GM12865 (cell line): ENCODE measurements at regions not wholly inside any gene's neighbourhood (a gene's known extent, or its start where the extent isn't known, plus 50 kb on each side); places are given as distances from the start of the nearest gene placed in this dataset.
"Not testable (repeated sequence)": the region's sequence is repeated elsewhere in the genome, so short reads cannot be mapped to it uniquely, and the experiment has no call there.

Experiments
- DNase-seq: peaks from one replicate; pipeline ENCODE4 v3.0.0; 2010; ENCODE audit warnings: low read depth
- H3K4me3 ChIP-seq: 2 replicates; pipeline ENCODE4 v1.5.1; 2011; ENCODE audit warnings: mild to moderate bottlenecking, low read depth, low read length, control low read depth
- CTCF ChIP-seq: IDR thresholded peaks from 2 replicates; pipeline ENCODE4 v1.5.1; 2011; ENCODE audit warnings: low read length, control low read depth, low read depth, inconsistent platforms; ENCODE audit not compliant: insufficient read depth; ENCODE audit errors: missing control alignments

- TF ChIP-seq CTCF = no peak
- DNase-seq = no peak
Measured at GRCh38 chr15:36161108-36161507, 418.3 kb upstream of the CDIN1 start.

GRCh38 chr15:36161771-36162212, 417.6 kb upstream of the CDIN1 start:
- no peak for TF ChIP-seq CTCF
- no peak overlapping the region for H3K4me3 ChIP-seq
- DNase-seq = no peak

More at GRCh38 chr15:36161108-36161507, 418.3 kb upstream of the CDIN1 start:
- H3K4me3 ChIP-seq = no peak overlapping the region

GRCh38 chr15:36163983-36164382, 415.4 kb upstream of the CDIN1 start:
- not testable (repeated sequence) for H3K4me3 ChIP-seq, DNase-seq

GRCh38 chr15:36172955-36173354, 406.5 kb upstream of the CDIN1 start:
- no peak overlapping the region for H3K4me3 ChIP-seq
- TF ChIP-seq CTCF = no peak
- no peak for DNase-seq

GRCh38 chr15:36175186-36175740, 404.2 kb upstream of the CDIN1 start:
- H3K4me3 ChIP-seq = no peak overlapping the region
- no peak for TF ChIP-seq CTCF
- DNase-seq = no peak

GRCh38 chr15:36175741-36176291, 403.6 kb upstream of the CDIN1 start:
- H3K4me3 ChIP-seq = no peak overlapping the region
- no peak for TF ChIP-seq CTCF
- no peak for DNase-seq

- no peak for TF ChIP-seq CTCF
- DNase-seq = no peak
- no peak overlapping the region for H3K4me3 ChIP-seq
Measured at GRCh38 chr15:36177590-36178302, 401.7 kb upstream of the CDIN1 start.
